IMR-90 (cell line): ENCODE measurements at regions not wholly inside any gene's neighbourhood (a gene's known extent, or its start where the extent isn't known, plus 50 kb on each side); places are given as distances from the start of the nearest gene placed in this dataset.

ENCODE experiments used
- ATAC-seq: fragments of 200-7000 bp; cut with Tn5 transposase; 2 replicates; pipeline ENCODE4 v1.9.1; 2020; ENCODE audit warnings: low read depth, mild to moderate bottlenecking, moderate library complexity
- BruUV-seq: library from RNA; stranded (reverse); fragments of 400-500 nt; replicated peaks from 2 replicates; lab custom pipeline; 2021; lab: Mats Ljungman, UMichigan
- CTCF ChIA-PET: fragments of 300-600 bp; formaldehyde crosslinking; extraction: SDS; loops from one replicate; lab custom pipeline; 2021; ENCODE audit warnings: antibody characterized with exemption; lab: Yijun Ruan, JAX
- POLR2A ChIA-PET: fragments of 300-600 bp; sonication (Branson Sonifier 250); formaldehyde crosslinking; loops from one replicate; lab custom pipeline; 2022; ENCODE audit warnings: antibody characterized with exemption; ENCODE audit not compliant: unreplicated experiment; lab: Charles Lee
- DNase-seq: peaks from one replicate; pipeline ENCODE4 v3.0.0; 2013
- H2AFZ ChIP-seq: replicated peaks from 2 replicates; pipeline ENCODE3; 2013; ENCODE audit warnings: low read length, mild to moderate bottlenecking; ENCODE audit not compliant: poor library complexity
- H2AK5ac ChIP-seq: 2 replicates; pipeline ENCODE4 v1.6.1; 2013; ENCODE audit warnings: low read depth, low read length, inconsistent platforms
- H2AK9ac ChIP-seq: replicated peaks from 2 replicates; pipeline ENCODE3; 2013; ENCODE audit warnings: mild to moderate bottlenecking, low read depth, low read length, moderate library complexity; ENCODE audit not compliant: poor library complexity
- H2BK120ac ChIP-seq: 2 replicates; pipeline ENCODE4 v1.6.1; 2013; ENCODE audit warnings: low read depth, low read length, inconsistent platforms
- H2BK15ac ChIP-seq: 3 replicates; pipeline ENCODE4 v1.6.1; 2013; ENCODE audit warnings: low read depth, low read length, inconsistent platforms
- H2BK20ac ChIP-seq: 2 replicates; pipeline ENCODE4 v1.6.1; 2013; ENCODE audit warnings: low read depth, mild to moderate bottlenecking, inconsistent platforms, low read length, moderate library complexity
- H2BK5ac ChIP-seq: 2 replicates; pipeline ENCODE4 v1.6.1; 2013; ENCODE audit warnings: mild to moderate bottlenecking, low read depth, low read length, inconsistent platforms; ENCODE audit not compliant: poor library complexity, severe bottlenecking
- H3K14ac ChIP-seq: replicated peaks from 2 replicates; pipeline ENCODE4 v1.6.1; 2013; ENCODE audit warnings: low read depth, low read length, inconsistent platforms
- H3K18ac ChIP-seq: 2 replicates; pipeline ENCODE4 v1.6.1; 2013; ENCODE audit warnings: low read depth, low read length, control low read depth
- H3K23ac ChIP-seq: 2 replicates; pipeline ENCODE4 v1.6.1; 2013; ENCODE audit warnings: low read depth, low read length, inconsistent platforms
- H3K27ac ChIP-seq: 2 replicates; pipeline ENCODE4 v1.5.1; 2013; ENCODE audit warnings: mild to moderate bottlenecking, control low read depth, low read length; ENCODE audit not compliant: insufficient read depth
- H3K27me3 ChIP-seq: 2 replicates; pipeline ENCODE4 v1.6.1; 2013; ENCODE audit warnings: low read length; ENCODE audit not compliant: control insufficient read depth, insufficient read depth
- H3K36me3 ChIP-seq: 2 replicates; pipeline ENCODE4 v1.6.1; 2013; ENCODE audit warnings: low read length, mixed read lengths; ENCODE audit not compliant: control insufficient read depth, insufficient read depth
- H3K4ac ChIP-seq: 2 replicates; pipeline ENCODE4 v1.6.1; 2013; ENCODE audit warnings: low read depth, low read length, inconsistent platforms
- H3K4me1 ChIP-seq: 2 replicates; pipeline ENCODE4 v1.6.1; 2013; ENCODE audit warnings: low read length, mixed read lengths; ENCODE audit not compliant: control insufficient read depth, insufficient read depth
- H3K4me2 ChIP-seq: 2 replicates; pipeline ENCODE4 v1.6.1; 2013; ENCODE audit warnings: low read depth, mild to moderate bottlenecking, control low read depth, low read length, moderate library complexity
- H3K4me3 ChIP-seq: 2 replicates; pipeline ENCODE4 v1.5.1; 2013; ENCODE audit warnings: low read depth, mild to moderate bottlenecking, control low read depth, low read length, moderate library complexity; ENCODE audit not compliant: insufficient read depth
- H3K56ac ChIP-seq: 2 replicates; pipeline ENCODE4 v1.6.1; 2013; ENCODE audit warnings: low read length, inconsistent platforms; ENCODE audit not compliant: insufficient read depth; ENCODE audit errors: extremely low read depth
- H3K79me1 ChIP-seq, 2 experiments: 2 replicates each; pipeline ENCODE4 v1.6.1; 2013; ENCODE audit warnings: low read length in 2 of 2, inconsistent platforms in 1 of 2, low read depth in 1 of 2
- H3K9ac ChIP-seq: 2 replicates; pipeline ENCODE4 v1.6.1; 2013; ENCODE audit warnings: low read depth, low read length, control low read depth
- H3K9me1 ChIP-seq: 2 replicates; pipeline ENCODE4 v1.6.1; 2013; ENCODE audit warnings: low read length, inconsistent platforms; ENCODE audit not compliant: insufficient read depth
- H3K9me3 ChIP-seq: 2 replicates; pipeline ENCODE4 v1.6.1; 2013; ENCODE audit warnings: low read length; ENCODE audit not compliant: control insufficient read depth, insufficient read depth
- H4K20me1 ChIP-seq: 2 replicates; pipeline ENCODE4 v1.6.1; 2013; ENCODE audit warnings: low read length, inconsistent platforms; ENCODE audit not compliant: insufficient read depth
- H4K5ac ChIP-seq: 2 replicates; pipeline ENCODE4 v1.6.1; 2013; ENCODE audit warnings: mild to moderate bottlenecking, low read depth, low read length, control low read depth
- H4K8ac ChIP-seq, 2 experiments: 2 replicates each; pipeline ENCODE4 v1.6.1; 2013; ENCODE audit warnings: low read depth in 2 of 2, low read length in 2 of 2, control low read depth in 1 of 2, inconsistent platforms in 1 of 2
- H4K91ac ChIP-seq: 2 replicates; pipeline ENCODE4 v1.6.1; 2013; ENCODE audit warnings: low read depth, low read length, inconsistent platforms; ENCODE audit not compliant: insufficient read depth
- CEBPB ChIP-seq: IDR thresholded peaks from 2 replicates; pipeline ENCODE4 v1.6.1; 2012; ENCODE audit warnings: low read depth, low read length, improper control_type of control experiment
- FOS ChIP-seq: fragments of 150-350 bp; IDR thresholded peaks from 2 replicates; pipeline ENCODE4 v1.6.1; 2016; ENCODE audit warnings: low read depth, low read length
- MAZ ChIP-seq: IDR thresholded peaks from 2 replicates; pipeline ENCODE4 v1.6.1; 2012; ENCODE audit warnings: low read depth, mild to moderate bottlenecking, low read length, improper control_type of control experiment, moderate library complexity, borderline replicate concordance
- SMC3 ChIP-seq: fragments of 150-350 bp; IDR thresholded peaks from 2 replicates; pipeline ENCODE4 v1.6.1; 2016; ENCODE audit warnings: low read depth, mild to moderate bottlenecking, antibody characterized with exemption, low read length, moderate library complexity
- WGBS, 2 experiments: methylation state at CpG; one replicate each; pipeline versions ENCODE4 v1.1.5 to v1.1.7; 2013; ENCODE audit warnings: missing lambda C conversion rate in 2 of 2; ENCODE audit not compliant: insufficient read length in 1 of 2; ENCODE audit errors: extremely low coverage in 2 of 2; 5-methylcytosine and 5-hydroxymethylcytosine counted together
- dilution Hi-C: fragments of 300-500 bp; cut with HindIII; formaldehyde crosslinking; loops from one replicate; pipeline ENCODE4 v1.14.3; 2018; ENCODE audit warnings: low sequenced_read_pairs; ENCODE audit not compliant: unreplicated experiment
- in situ Hi-C: fragments of 300-500 bp; cut with MboI; formaldehyde crosslinking; loops from 3 replicates; pipeline ENCODE4 v1.14.3; 2019; ENCODE audit warnings: low sequenced_read_pairs, inconsistent platforms, mixed read lengths
- intact Hi-C: fragments of 100-400 bp; cut with micrococcal nuclease; formaldehyde crosslinking; loops from 2 replicates; pipeline ENCODE4 v1.10.0; 2022

GRCh38 chr1:96416701-96417444 lies 304.7 kb upstream of the PTBP2 start (continued):
- TF ChIP-seq SMC3 (no peak), FOS (no peak)

DNA sequence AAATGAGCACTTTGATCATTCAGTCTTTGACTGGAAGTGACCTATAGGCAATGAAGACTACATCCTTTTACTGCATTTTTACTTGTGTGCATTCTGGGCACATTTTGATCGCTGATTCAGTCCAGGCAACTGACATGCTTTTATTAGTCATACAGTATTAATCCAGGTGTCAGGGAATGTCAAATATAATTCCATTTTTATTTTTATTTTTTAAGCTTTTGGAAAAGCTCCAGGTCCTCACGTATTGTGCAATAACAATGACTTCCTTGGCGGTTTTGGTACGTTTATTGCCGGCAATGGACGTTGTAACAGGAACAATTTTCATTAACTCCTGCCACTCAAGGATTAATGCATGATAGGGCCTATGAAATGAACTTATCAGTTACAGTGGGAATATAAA lies 302.6 kb upstream of the PTBP2 start:
- dilution Hi-C loops = no loop called here
- H3K4ac ChIP-seq = no peak overlapping the region
- ChIA-PET CTCF (no interaction called here), POLR2A (no interaction called here)
- ATAC-seq = no peak
- no peak overlapping the region for H4K8ac ChIP-seq
- H3K79me1 ChIP-seq = no peaks in the 10 kb centered on the region
- WGBS, 2 experiments = no CpG with 5 or more reads among the region's 6 CpGs
- no peak overlapping the region for H3K27ac ChIP-seq
- no TSS peak for BruUV-seq
- no peaks in the 10 kb centered on the region for H4K20me1 ChIP-seq
- no peak for DNase-seq
- no peak overlapping the region for H3K23ac ChIP-seq
- TF ChIP-seq MAZ = no peak
- peak; percentile 87 for TF ChIP-seq CEBPB
- no peak overlapping the region for H3K4me3 ChIP-seq
- no peak overlapping the region for H3K14ac ChIP-seq
- H3K4me2 ChIP-seq = no peak overlapping the region
- H4K91ac ChIP-seq = no peak overlapping the region
- no peak overlapping the region for H2AK9ac ChIP-seq
- no peaks in the 10 kb centered on the region for H3K4me1 ChIP-seq
- H3K9me3 ChIP-seq = no peaks in the 10 kb centered on the region
- H2BK20ac ChIP-seq = no peak overlapping the region
- H3K56ac ChIP-seq = no peak overlapping the region
- H4K5ac ChIP-seq = no peak overlapping the region
- H2BK15ac ChIP-seq = no peak overlapping the region
- intact Hi-C loops = loop anchor here (5.0 kb wide), 2 partner anchors 182 to 303 kb away; partner anchors contain the start of gene PTBP2
- H3K36me3 ChIP-seq = no peaks in the 10 kb centered on the region
- H3K9ac ChIP-seq = no peak overlapping the region
- H2BK120ac ChIP-seq = no peak overlapping the region
- H2AFZ ChIP-seq = no peak overlapping the region
- peaks cover under 1% of the 10 kb centered on the region; the same call in 1 of the 2 replicates for H3K27me3 ChIP-seq
- no peak overlapping the region for H3K18ac ChIP-seq
- no peak overlapping the region for H2AK5ac ChIP-seq
- 0 out of 2 replicates have a peak, but pooled peaks cover 4% of the 10 kb centered on the region for H3K9me1 ChIP-seq
- no peak overlapping the region for H2BK5ac ChIP-seq
- in situ Hi-C loops = no loop called here
